Ishikawa (cell line): ENCODE measurements at regions not wholly inside any gene's neighbourhood (a gene's known extent, or its start where the extent isn't known, plus 50 kb on each side); places are given as distances from the start of the nearest gene placed in this dataset.

ENCODE experiments used
- EP300 ChIP-seq: IDR thresholded peaks from 2 replicates; pipeline ENCODE4 v1.6.1; 2012; ENCODE audit warnings: borderline replicate concordance
- TEAD4 ChIP-seq: IDR thresholded peaks from 2 replicates; pipeline ENCODE4 v1.6.1; 2012

DNA sequence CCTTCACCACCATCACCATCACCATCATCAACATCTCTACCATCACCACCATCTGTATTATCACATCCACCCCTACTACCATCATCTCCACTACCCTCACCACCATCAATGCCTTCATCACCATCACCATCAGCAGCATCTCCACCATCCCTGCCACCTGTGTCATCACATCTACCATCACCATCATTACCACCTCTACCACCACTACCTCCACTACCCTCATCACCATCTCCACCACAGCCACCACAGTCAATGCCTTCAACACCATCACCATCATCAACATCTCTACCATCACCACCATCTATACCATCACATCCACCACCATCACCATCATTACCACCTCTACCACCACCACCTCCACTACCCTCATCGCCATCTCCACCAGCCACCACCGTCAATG, 196.7 kb downstream of the SHQ1 start:
- TF ChIP-seq EP300 (no peak), TEAD4 (no peak)
